Right lobe of liver (tissue), 4 donors: ENCODE measurements at regions not wholly inside any gene's neighbourhood (a gene's known extent, or its start where the extent isn't known, plus 50 kb on each side); places are given as distances from the start of the nearest gene placed in this dataset.

Source experiments
- CTCF ChIP-seq, 4 donors: fragments of 200-600 bp in 3 of 4; fragments of 450-650 bp in 1 of 4; IDR thresholded peaks; one replicate each; pipeline versions ENCODE4 v1.5.1 to v1.8.0; 2016 to 2022; ENCODE audit warnings: antibody characterized with exemption in 4 of 4, mild to moderate bottlenecking in 2 of 4
- POLR2A ChIP-seq: fragments of 450-650 bp; IDR thresholded peaks from one replicate; pipeline ENCODE4 v1.6.1; 2017; ENCODE audit warnings: antibody characterized with exemption, mild to moderate bottlenecking
- donor health status: DM: no; HTN: no; CAD: no.
- donor health status: DM: no; HTN: no; CAD: no.
- donor health status: DM: no; HTN: yes; CAD: no.

GRCh38 chr3:106144030-106144429, 275.2 kb upstream of the CBLB start:
- TF ChIP-seq POLR2A (no peak), CTCF (IDR thresholded peaks at IDR 0.05) (no peak)
